ENCODE measurements at regions not wholly inside any gene's neighbourhood (a gene's known extent, or its start where the extent isn't known, plus 50 kb on each side); places are given as distances from the start of the nearest gene placed in this dataset.
"Not testable (repeated sequence)": the region's sequence is repeated elsewhere in the genome, so short reads cannot be mapped to it uniquely, and the experiment has no call there.

DNA sequence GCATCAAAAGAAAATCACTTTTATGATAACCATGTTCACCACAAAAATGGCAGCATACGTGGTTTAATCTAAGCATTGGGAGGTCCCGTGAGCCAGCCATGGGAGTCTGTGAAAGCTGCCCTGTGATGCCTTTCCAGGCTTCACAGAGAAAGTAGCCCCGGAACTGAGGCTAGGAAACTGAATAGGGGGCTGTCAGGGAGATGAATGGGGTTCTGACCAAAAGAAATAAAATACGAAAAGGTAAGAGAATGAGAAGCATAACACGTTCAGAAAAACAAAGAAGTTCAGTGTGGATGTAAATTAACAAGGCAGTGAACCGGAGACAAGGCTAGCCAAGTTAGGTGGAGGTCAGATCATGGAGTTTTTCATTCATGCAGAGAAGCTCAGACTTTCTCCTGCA lies 118.9 kb downstream of the ANXA2 start:
- no peak for DNase-seq

DNA sequence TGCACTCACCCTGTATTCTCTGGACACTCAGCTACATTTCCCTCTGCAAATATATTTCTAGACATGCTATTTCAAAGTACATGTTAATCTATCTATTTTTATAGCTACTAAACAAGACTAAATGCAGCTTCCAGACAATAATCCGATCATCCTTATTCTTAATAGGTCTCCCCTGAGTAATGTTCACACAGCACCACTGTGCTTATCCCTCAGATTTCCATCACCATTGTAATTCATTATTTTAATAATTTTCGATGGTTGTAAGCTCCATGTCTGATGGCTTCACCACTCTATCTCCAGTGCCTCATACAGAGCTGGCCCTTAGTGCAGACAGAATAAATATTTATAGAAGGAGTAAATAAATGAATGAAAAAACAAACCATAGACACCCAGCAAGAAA lies 117.5 kb downstream of the ANXA2 start:
- DNase-seq = no peak

DNA sequence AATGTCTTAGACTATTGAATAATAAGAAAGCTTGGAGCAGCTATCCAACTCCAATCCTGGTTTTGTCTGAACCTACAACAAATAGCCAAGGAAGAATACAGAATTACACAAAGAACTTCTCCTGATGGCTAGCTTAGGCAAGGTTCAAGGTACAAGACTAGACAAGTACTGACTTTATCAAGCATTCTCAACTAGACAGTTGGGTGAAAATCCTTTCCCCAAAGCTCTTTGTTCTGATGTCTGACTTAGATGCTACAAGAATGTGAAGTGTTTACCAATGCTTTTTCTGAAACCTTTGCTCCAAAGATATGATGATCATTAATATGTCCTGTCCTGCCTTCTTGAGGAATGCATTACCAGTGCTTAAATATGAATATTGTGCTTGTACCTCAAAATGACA lies 113.8 kb downstream of the ANXA2 start:
- DNase-seq = no peak

DNA sequence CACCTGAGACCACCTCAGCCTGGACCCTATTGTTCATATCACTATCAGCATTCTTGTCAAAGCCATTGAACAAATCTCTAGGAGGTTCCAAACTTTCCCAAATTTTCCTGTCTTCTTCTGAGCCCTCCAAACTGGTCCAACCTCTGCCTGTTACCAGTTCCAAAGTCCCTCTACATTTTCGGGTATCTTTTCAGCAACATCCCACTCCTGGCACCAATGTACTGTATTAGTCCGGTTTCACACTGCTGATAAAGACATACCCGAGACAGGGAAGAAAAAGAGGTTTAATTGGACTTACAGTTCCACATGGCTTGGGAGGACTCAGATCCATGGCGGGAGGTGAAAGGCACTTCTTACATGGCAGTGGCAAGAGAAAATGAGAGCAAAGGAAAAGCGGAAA lies 101.9 kb downstream of the ANXA2 start:
- DNase-seq = not testable (repeated sequence)

DNA sequence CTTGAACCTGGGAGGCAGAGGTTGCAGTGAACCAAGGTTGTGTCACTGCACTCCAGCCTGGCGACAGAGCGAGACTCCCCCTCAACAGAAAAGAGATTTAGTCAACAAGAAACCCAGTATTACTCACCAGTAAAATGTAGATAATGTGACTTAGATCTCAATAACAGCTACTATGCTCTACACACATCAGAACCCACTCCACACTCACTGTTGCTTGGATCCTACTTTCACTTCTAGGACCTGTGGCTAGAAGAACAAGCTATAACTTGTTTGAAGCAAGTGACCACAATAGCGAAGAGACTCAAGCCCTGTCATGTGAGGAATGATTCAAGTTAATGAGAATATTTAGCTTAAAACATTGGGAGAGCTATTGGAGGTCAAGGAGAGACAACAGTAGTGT lies 100.7 kb downstream of the ANXA2 start:
- no peak for DNase-seq
